SK-N-SH treated with all-trans-retinoic acid at 6 μM for 48 hours (cell line): ENCODE measurements at regions not wholly inside any gene's neighbourhood (a gene's known extent, or its start where the extent isn't known, plus 50 kb on each side); places are given as distances from the start of the nearest gene placed in this dataset.

Source experiments
- ATAC-seq: fragments of 200-7000 bp; cut with Tn5 transposase; 3 replicates; pipeline ENCODE4 v1.9.1; 2020; ENCODE audit warnings: mild to moderate bottlenecking, moderate library complexity
- BACH2 ChIP-seq: fragments of 250-450 bp; sonication (Bioruptor Pico); IDR thresholded peaks from 2 replicates; pipeline ENCODE4 v1.9.0; 2021; ENCODE audit warnings: mild to moderate bottlenecking, borderline replicate concordance
- CREB5 ChIP-seq: fragments of 250-450 bp; sonication (Bioruptor Pico); IDR thresholded peaks from 2 replicates; pipeline ENCODE4 v1.5.1; 2020; ENCODE audit warnings: low read depth, mild to moderate bottlenecking, moderate library complexity
- CSDC2 ChIP-seq: fragments of 250-450 bp; sonication (Bioruptor Pico); IDR thresholded peaks from 2 replicates; pipeline ENCODE4 v1.5.0; 2020; ENCODE audit warnings: mild to moderate bottlenecking, moderate library complexity
- ESRRG ChIP-seq: fragments of 250-450 bp; sonication (Bioruptor Pico); IDR thresholded peaks from 2 replicates; pipeline ENCODE4 v1.6.1; 2021; ENCODE audit warnings: mild to moderate bottlenecking
- GLIS3 ChIP-seq: fragments of 250-450 bp; sonication (Bioruptor Pico); IDR thresholded peaks from 2 replicates; pipeline ENCODE4 v1.5.0; 2020; ENCODE audit warnings: mild to moderate bottlenecking, moderate library complexity
- ISL1 ChIP-seq: fragments of 250-450 bp; sonication (Bioruptor Pico); IDR thresholded peaks from 2 replicates; pipeline ENCODE4 v2.1.2; 2022; ENCODE audit warnings: mild to moderate bottlenecking, moderate library complexity
- OSR1 ChIP-seq: fragments of 250-450 bp; sonication (Bioruptor Pico); IDR thresholded peaks from 2 replicates; pipeline ENCODE4 v1.8.0; 2022; ENCODE audit warnings: moderate library complexity, mild to moderate bottlenecking, inconsistent platforms
- POU6F1 ChIP-seq: fragments of 250-450 bp; sonication (Bioruptor Pico); IDR thresholded peaks from 2 replicates; pipeline ENCODE4 v1.8.0; 2021; ENCODE audit warnings: low read depth, mild to moderate bottlenecking, moderate library complexity, borderline replicate concordance
- PPARA ChIP-seq: fragments of 250-450 bp; sonication (Bioruptor Pico); IDR thresholded peaks from 2 replicates; pipeline ENCODE4 v1.5.0; 2020; ENCODE audit warnings: mild to moderate bottlenecking, borderline replicate concordance
- RARB ChIP-seq: fragments of 250-450 bp; sonication (Bioruptor Pico); IDR thresholded peaks from 2 replicates; pipeline ENCODE4 v1.8.0; 2021; ENCODE audit warnings: mild to moderate bottlenecking, moderate library complexity
- SNAI2 ChIP-seq: fragments of 250-450 bp; sonication (Bioruptor Pico); IDR thresholded peaks from 2 replicates; pipeline ENCODE4 v1.5.0; 2020; ENCODE audit warnings: mild to moderate bottlenecking, moderate library complexity
- TOX ChIP-seq: fragments of 250-450 bp; sonication (Bioruptor Pico); IDR thresholded peaks from 2 replicates; pipeline ENCODE4 v1.8.0; 2021; ENCODE audit warnings: mild to moderate bottlenecking, moderate library complexity, borderline replicate concordance
- ZC3H10 ChIP-seq: fragments of 250-450 bp; sonication (Bioruptor Pico); IDR thresholded peaks from 2 replicates; pipeline ENCODE4 v1.5.1; 2021; ENCODE audit warnings: mild to moderate bottlenecking, moderate library complexity
- ZFP3 ChIP-seq: fragments of 250-450 bp; sonication (Bioruptor Pico); IDR thresholded peaks from 2 replicates; pipeline ENCODE4 v1.5.0; 2020; ENCODE audit warnings: mild to moderate bottlenecking, moderate library complexity
- ZNF565 ChIP-seq: fragments of 450-650 bp; formaldehyde crosslinking; conservative IDR thresholded peaks from 2 replicates; pipeline ENCODE4 v1.5.0; 2020; ENCODE audit warnings: low read depth, mild to moderate bottlenecking, moderate library complexity
- ZNF70 ChIP-seq: fragments of 450-650 bp; formaldehyde crosslinking; IDR thresholded peaks from 2 replicates; pipeline ENCODE4 v1.5.0; 2020; ENCODE audit warnings: mild to moderate bottlenecking, moderate library complexity
- TF ChIP-seq, protein P1 (sequence below): fragments of 250-450 bp; sonication (Bioruptor Pico); IDR thresholded peaks from 2 replicates; pipeline ENCODE4 v1.5.1; 2021; ENCODE audit warnings: mild to moderate bottlenecking, moderate library complexity
- TF ChIP-seq, protein P2 (sequence below): fragments of 250-450 bp; sonication (Bioruptor Pico); IDR thresholded peaks from 2 replicates; pipeline ENCODE4 v1.8.0; 2020; ENCODE audit warnings: mild to moderate bottlenecking, moderate library complexity, borderline replicate concordance

DNA sequence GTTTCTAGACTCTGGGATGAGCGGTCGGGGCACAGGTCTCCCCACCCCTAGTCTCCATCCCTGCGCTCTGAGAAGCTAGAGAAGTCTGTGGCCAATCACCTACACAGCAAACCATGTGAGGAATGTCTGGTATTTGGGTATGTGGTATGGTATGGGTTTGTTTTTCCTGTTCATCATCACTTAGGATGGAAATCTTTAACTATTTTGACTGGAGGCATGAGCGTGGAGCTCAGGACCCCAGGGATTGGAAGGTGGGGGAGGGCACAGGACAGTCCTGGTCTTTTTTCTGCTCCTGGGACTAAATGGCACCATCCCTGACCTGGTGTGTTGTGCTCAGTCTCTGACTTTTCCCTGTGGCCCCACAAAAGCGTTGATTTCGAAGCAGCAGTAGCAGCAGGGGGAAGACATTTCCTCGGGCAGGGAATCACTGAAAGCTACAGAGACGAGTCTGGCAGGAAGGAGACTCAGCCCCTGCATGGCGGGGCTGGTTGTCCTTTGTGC, 191.7 kb upstream of the TPM1 start:
- ATAC-seq, result peak; percentile 93
- TF ChIP-seq, protein P1, sequence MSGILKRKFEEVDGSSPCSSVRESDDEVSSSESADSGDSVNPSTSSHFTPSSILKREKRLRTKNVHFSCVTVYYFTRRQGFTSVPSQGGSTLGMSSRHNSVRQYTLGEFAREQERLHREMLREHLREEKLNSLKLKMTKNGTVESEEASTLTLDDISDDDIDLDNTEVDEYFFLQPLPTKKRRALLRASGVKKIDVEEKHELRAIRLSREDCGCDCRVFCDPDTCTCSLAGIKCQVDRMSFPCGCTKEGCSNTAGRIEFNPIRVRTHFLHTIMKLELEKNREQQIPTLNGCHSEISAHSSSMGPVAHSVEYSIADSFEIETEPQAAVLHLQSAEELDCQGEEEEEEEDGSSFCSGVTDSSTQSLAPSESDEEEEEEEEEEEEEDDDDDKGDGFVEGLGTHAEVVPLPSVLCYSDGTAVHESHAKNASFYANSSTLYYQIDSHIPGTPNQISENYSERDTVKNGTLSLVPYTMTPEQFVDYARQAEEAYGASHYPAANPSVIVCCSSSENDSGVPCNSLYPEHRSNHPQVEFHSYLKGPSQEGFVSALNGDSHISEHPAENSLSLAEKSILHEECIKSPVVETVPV (CRISPR knock-in tag), result no peak
- TF ChIP-seq CREB5 (CRISPR knock-in tag) (0 out of 2 replicates have a peak, but pooled peaks have one; percentile 30), ISL1 (CRISPR knock-in tag) (peak; percentile 58), GLIS3 (CRISPR knock-in tag) (0 out of 2 replicates have a peak, but pooled peaks have one; percentile 14), SNAI2 (CRISPR knock-in tag) (no peak), ZFP3 (CRISPR knock-in tag) (peak; percentile 56; the same call in 1 of the 2 replicates), CSDC2 (CRISPR knock-in tag) (0 out of 2 replicates have a peak, but pooled peaks have one; percentile 61)

- no peak for ATAC-seq
- TF ChIP-seq ISL1 (CRISPR knock-in tag), result no peak
- no peak for TF ChIP-seq ZNF565 (CRISPR knock-in tag)
- no peak for TF ChIP-seq SNAI2 (CRISPR knock-in tag)
- TF ChIP-seq ZNF70 (CRISPR knock-in tag), result no peak
- TF ChIP-seq, protein P2, sequence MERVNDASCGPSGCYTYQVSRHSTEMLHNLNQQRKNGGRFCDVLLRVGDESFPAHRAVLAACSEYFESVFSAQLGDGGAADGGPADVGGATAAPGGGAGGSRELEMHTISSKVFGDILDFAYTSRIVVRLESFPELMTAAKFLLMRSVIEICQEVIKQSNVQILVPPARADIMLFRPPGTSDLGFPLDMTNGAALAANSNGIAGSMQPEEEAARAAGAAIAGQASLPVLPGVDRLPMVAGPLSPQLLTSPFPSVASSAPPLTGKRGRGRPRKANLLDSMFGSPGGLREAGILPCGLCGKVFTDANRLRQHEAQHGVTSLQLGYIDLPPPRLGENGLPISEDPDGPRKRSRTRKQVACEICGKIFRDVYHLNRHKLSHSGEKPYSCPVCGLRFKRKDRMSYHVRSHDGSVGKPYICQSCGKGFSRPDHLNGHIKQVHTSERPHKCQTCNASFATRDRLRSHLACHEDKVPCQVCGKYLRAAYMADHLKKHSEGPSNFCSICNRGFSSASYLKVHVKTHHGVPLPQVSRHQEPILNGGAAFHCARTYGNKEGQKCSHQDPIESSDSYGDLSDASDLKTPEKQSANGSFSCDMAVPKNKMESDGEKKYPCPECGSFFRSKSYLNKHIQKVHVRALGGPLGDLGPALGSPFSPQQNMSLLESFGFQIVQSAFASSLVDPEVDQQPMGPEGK (CRISPR knock-in tag), result no peak
- no peak for TF ChIP-seq CSDC2 (CRISPR knock-in tag)
- no peak for TF ChIP-seq ZFP3 (CRISPR knock-in tag)
- TF ChIP-seq CREB5 (CRISPR knock-in tag), result no peak
- TF ChIP-seq ESRRG (CRISPR knock-in tag), result no peak
- TF ChIP-seq ZC3H10, result no peak
- TF ChIP-seq, protein P1 (CRISPR knock-in tag), result no peak
- TF ChIP-seq OSR1, result no peak
- no peak for TF ChIP-seq RARB (CRISPR knock-in tag)
Measured at GRCh38 chr15:62853114-62853840, 189.3 kb upstream of the TPM1 start.

- TF ChIP-seq, protein P2 (CRISPR knock-in tag), result no peak
- TF ChIP-seq ESRRG (CRISPR knock-in tag) (no peak), CSDC2 (CRISPR knock-in tag) (no peak), TOX (CRISPR knock-in tag) (no peak), RARB (CRISPR knock-in tag) (no peak), SNAI2 (CRISPR knock-in tag) (no peak), POU6F1 (CRISPR knock-in tag) (no peak), BACH2 (CRISPR knock-in tag) (no peak), PPARA (CRISPR knock-in tag) (no peak)
- ATAC-seq, result no peak
Measured at GRCh38 chr15:62853841-62854225, 188.7 kb upstream of the TPM1 start.
